ENCODE measurements at regions not wholly inside any gene's neighbourhood (a gene's known extent, or its start where the extent isn't known, plus 50 kb on each side); places are given as distances from the start of the nearest gene placed in this dataset.

DNA sequence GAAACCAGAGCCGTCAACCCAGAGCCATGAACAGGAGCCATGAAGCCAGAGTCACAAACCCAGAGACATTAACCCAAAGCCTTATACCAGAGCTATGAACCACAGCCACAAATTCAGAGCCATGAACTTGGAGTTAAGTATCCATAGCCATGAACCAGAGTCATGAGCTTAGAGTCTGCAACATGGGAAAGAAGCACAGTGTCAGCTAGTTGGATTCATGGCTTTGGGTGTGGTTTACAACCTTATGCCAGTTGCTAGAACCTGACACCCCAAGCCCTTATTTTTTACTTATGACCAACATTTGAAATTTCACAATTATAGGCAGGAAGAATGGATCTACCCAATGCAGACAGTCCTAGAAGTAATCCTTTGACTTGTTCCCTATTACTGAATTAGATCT, 128.9 kb upstream of the FAM78B start:
- TF ChIP-seq ZNF280D (tag by site-specific recombination; IDR thresholded peaks at IDR 0.05) (no peak), REPIN1 (tag by site-specific recombination; IDR thresholded peaks at IDR 0.05; ENCODE audit: low read depth) (no peak)
